Loucy (cell line): ENCODE measurements at regions not wholly inside any gene's neighbourhood (a gene's known extent, or its start where the extent isn't known, plus 50 kb on each side); places are given as distances from the start of the nearest gene placed in this dataset.
"Not testable (repeated sequence)": the region's sequence is repeated elsewhere in the genome, so short reads cannot be mapped to it uniquely, and the experiment has no call there.

Experiments used
- H2AFZ ChIP-seq: fragments of 200-600 bp; sonication (generic); 2 replicates; pipeline ENCODE4 v1.6.0; 2016; ENCODE audit warnings: antibody characterized with exemption, mild to moderate bottlenecking, low read length, moderate library complexity
- H3F3A ChIP-seq: fragments of 200-600 bp; 2 replicates; pipeline ENCODE4 v1.6.0; 2016; ENCODE audit warnings: antibody characterized with exemption, low read depth, mild to moderate bottlenecking
- H3K27me3 ChIP-seq: fragments of 200-600 bp; sonication (generic); 2 replicates; pipeline ENCODE4 v1.6.1; 2014; ENCODE audit warnings: low read length, mild to moderate bottlenecking; ENCODE audit not compliant: insufficient read depth, poor library complexity, severe bottlenecking
- H3K36me3 ChIP-seq: fragments of 200-600 bp; sonication (generic); 2 replicates; pipeline ENCODE4 v1.6.1; 2016; ENCODE audit warnings: low read length; ENCODE audit not compliant: insufficient read depth
- H3K4me1 ChIP-seq: fragments of 200-600 bp; sonication (generic); 2 replicates; pipeline ENCODE4 v1.5.1; 2014; ENCODE audit warnings: low read length, mild to moderate bottlenecking; ENCODE audit not compliant: insufficient read depth, poor library complexity, severe bottlenecking
- H3K4me2 ChIP-seq: fragments of 200-600 bp; sonication (generic); 2 replicates; pipeline ENCODE4 v1.6.0; 2014; ENCODE audit warnings: antibody characterized with exemption, low read length, low read depth, mild to moderate bottlenecking; ENCODE audit not compliant: poor library complexity, severe bottlenecking
- H3K4me3 ChIP-seq: fragments of 200-600 bp; sonication (generic); 2 replicates; pipeline ENCODE4 v1.5.1; 2014; ENCODE audit warnings: low read length, mild to moderate bottlenecking, mixed read lengths; ENCODE audit not compliant: poor library complexity, severe bottlenecking
- H3K79me2 ChIP-seq: fragments of 200-600 bp; sonication (generic); 2 replicates; pipeline ENCODE4 v1.6.1; 2014; ENCODE audit warnings: low read length; ENCODE audit not compliant: insufficient read depth
- H3K9ac ChIP-seq: fragments of 200-600 bp; sonication (generic); 2 replicates; pipeline ENCODE4 v1.6.0; 2014; ENCODE audit warnings: mild to moderate bottlenecking, low read depth, low read length, moderate library complexity; ENCODE audit not compliant: poor library complexity, severe bottlenecking
- H3K9me2 ChIP-seq: fragments of 200-600 bp; sonication (generic); replicated peaks from 2 replicates; pipeline ENCODE4 v1.6.1; 2016; ENCODE audit warnings: low read depth, low read length, mixed read lengths
- H3K9me3 ChIP-seq: fragments of 200-600 bp; sonication (generic); 2 replicates; pipeline ENCODE4 v1.6.1; 2014; ENCODE audit warnings: mild to moderate bottlenecking, antibody characterized with exemption, low read length, low read depth; ENCODE audit not compliant: insufficient read depth
- H4K20me1 ChIP-seq: fragments of 200-600 bp; sonication (generic); 2 replicates; pipeline ENCODE4 v1.6.0; 2014; ENCODE audit warnings: antibody characterized with exemption, low read length, mild to moderate bottlenecking; ENCODE audit not compliant: insufficient read depth, poor library complexity, severe bottlenecking
- EZH2phosphoT487 ChIP-seq: fragments of 200-600 bp; IDR thresholded peaks from 2 replicates; pipeline ENCODE4 v1.6.1; 2018; ENCODE audit warnings: antibody characterized with exemption, mild to moderate bottlenecking, moderate library complexity, borderline replicate concordance
- TF ChIP-seq, protein P1 (sequence below): fragments of 200-600 bp; sonication (generic); conservative IDR thresholded peaks from 2 replicates; pipeline ENCODE4 v1.5.1; 2014; ENCODE audit warnings: mild to moderate bottlenecking, antibody characterized with exemption, low read length

DNA sequence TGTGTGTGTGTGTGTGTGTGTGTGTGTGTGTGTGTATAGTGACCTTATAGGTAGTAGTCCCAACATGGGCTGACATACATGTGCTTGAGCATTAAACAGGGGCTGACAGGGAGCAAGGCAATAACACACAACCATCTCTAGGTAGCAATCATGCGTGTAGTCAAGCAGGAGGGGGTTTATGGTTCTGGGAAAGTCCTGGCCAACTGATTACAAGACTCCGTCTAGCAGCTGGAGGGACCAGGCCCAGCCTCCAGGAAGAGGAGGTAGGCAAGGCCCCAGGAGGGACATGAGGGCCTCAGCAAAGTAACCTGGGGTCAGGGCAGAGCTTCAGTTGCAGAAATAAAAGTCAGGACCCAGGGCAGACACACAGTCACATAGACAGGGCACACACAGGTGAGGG, 60.6 kb upstream of the E2F3 start:
- Histone ChIP-seq H3K9me2 (no peaks in the 10 kb centered on the region), H3K4me3 (no peak overlapping the region), H3K9ac (no peak overlapping the region), H3K9me3 (no peaks in the 10 kb centered on the region), H3K36me3 (no peaks in the 10 kb centered on the region), H3K27me3 (no peaks in the 10 kb centered on the region), H4K20me1 (no peaks in the 10 kb centered on the region), H3K4me1 (no peaks in the 10 kb centered on the region), H3K4me2 (no peak overlapping the region), H3K79me2 (no peaks in the 10 kb centered on the region), H2AFZ (no peak overlapping the region), H3F3A (no peaks in the 10 kb centered on the region)
- no peak for TF ChIP-seq EZH2phosphoT487
- TF ChIP-seq, protein P1, sequence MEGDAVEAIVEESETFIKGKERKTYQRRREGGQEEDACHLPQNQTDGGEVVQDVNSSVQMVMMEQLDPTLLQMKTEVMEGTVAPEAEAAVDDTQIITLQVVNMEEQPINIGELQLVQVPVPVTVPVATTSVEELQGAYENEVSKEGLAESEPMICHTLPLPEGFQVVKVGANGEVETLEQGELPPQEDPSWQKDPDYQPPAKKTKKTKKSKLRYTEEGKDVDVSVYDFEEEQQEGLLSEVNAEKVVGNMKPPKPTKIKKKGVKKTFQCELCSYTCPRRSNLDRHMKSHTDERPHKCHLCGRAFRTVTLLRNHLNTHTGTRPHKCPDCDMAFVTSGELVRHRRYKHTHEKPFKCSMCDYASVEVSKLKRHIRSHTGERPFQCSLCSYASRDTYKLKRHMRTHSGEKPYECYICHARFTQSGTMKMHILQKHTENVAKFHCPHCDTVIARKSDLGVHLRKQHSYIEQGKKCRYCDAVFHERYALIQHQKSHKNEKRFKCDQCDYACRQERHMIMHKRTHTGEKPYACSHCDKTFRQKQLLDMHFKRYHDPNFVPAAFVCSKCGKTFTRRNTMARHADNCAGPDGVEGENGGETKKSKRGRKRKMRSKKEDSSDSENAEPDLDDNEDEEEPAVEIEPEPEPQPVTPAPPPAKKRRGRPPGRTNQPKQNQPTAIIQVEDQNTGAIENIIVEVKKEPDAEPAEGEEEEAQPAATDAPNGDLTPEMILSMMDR: no peak

DNA sequence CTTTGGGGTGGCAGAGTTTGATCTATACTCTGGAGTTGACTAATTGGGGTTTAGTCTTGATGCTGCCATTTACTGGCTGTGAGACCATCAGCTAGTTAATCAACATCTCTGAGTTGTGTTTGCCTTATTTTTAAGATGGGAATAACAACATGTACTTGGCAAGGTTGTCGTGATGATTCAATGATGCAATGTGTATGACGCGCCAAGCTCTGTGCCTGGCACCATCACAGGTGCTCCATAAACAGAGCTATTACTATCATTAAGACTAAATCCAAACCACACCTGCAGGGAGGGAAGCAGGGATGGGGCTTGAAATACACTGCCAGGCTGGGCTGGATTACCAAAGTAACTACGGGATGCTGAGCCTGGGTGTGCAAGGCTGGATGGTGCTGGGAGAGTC, 60.1 kb upstream of the E2F3 start:
- Histone ChIP-seq H4K20me1 (no peaks in the 10 kb centered on the region), H3K4me2 (no peak overlapping the region), H3K4me1 (no peaks in the 10 kb centered on the region), H3K9me2 (no peaks in the 10 kb centered on the region), H3K4me3 (no peak overlapping the region), H2AFZ (no peak overlapping the region), H3K36me3 (no peaks in the 10 kb centered on the region), H3K9ac (no peak overlapping the region), H3F3A (no peaks in the 10 kb centered on the region), H3K79me2 (no peaks in the 10 kb centered on the region), H3K27me3 (no peaks in the 10 kb centered on the region), H3K9me3 (no peaks in the 10 kb centered on the region)
- TF ChIP-seq, protein P1: no peak
- TF ChIP-seq EZH2phosphoT487: no peak

DNA sequence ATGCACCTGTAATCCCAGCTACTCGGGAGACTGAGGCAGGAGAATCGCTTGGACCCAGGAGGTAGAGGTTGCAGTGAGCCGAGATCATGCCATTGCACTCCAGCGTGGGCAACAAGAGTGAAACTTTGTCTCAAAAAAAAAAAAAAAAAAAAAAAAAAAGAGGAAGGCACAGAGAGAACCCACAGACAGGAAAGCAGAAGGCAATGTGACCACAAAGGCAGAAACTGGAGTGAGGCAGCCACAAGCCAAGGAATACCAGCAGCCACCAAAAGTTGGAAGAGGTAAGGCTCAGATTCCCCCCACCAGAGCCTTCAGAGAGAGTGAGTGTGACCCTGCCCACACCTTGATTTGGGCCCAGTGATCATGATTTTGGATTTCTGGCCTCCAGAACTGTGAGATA, 54.7 kb upstream of the E2F3 start:
- not testable (repeated sequence) for H3K9me3 ChIP-seq, H3K4me3 ChIP-seq, H2AFZ ChIP-seq, H4K20me1 ChIP-seq, H3K4me2 ChIP-seq, H3F3A ChIP-seq, H3K27me3 ChIP-seq, H3K9ac ChIP-seq, H3K79me2 ChIP-seq, H3K4me1 ChIP-seq, H3K9me2 ChIP-seq, H3K36me3 ChIP-seq

DNA sequence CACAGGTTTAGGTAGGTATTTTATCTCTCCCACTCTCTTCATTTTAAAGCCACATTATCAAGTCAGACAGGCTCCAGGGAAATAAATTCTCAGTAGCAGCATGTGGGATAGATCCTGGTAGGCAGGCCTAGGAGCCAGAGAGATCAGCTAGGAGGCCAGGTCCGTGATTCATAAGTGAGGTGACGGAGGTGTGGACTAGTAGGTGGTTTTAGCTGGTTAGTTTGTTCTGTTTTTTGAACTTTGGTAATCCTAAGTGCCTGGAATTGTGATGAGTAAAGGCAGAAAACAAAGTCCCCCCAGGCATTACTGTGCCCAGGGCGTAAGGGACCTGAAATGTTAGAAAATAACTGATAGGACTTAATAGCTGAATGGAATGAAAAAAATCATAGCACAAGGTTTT, 53.6 kb upstream of the E2F3 start:
- Histone ChIP-seq H3K9ac (no peak overlapping the region), H3K4me1 (no peaks in the 10 kb centered on the region), H4K20me1 (no peaks in the 10 kb centered on the region), H3K9me3 (no peaks in the 10 kb centered on the region; the same call in 1 of the 2 replicates), H3K4me2 (no peak overlapping the region), H3K4me3 (no peak overlapping the region), H3K9me2 (no peaks in the 10 kb centered on the region), H3F3A (no peaks in the 10 kb centered on the region), H2AFZ (no peak overlapping the region), H3K36me3 (no peaks in the 10 kb centered on the region), H3K27me3 (no peaks in the 10 kb centered on the region), H3K79me2 (no peaks in the 10 kb centered on the region)
- no peak for TF ChIP-seq EZH2phosphoT487
- TF ChIP-seq, protein P1: no peak
